HUDEP-2 (cell line): ENCODE measurements at regions not wholly inside any gene's neighbourhood (a gene's known extent, or its start where the extent isn't known, plus 50 kb on each side); places are given as distances from the start of the nearest gene placed in this dataset.
"Not testable (repeated sequence)": the region's sequence is repeated elsewhere in the genome, so short reads cannot be mapped to it uniquely, and the experiment has no call there.

Experiments
- DNase-seq, 76 experiments: peaks; one replicate each; lab custom pipeline; 2025; ENCODE audit not compliant: unreplicated experiment in 76 of 76; lab: John Stamatoyannopoulos, UW

DNA sequence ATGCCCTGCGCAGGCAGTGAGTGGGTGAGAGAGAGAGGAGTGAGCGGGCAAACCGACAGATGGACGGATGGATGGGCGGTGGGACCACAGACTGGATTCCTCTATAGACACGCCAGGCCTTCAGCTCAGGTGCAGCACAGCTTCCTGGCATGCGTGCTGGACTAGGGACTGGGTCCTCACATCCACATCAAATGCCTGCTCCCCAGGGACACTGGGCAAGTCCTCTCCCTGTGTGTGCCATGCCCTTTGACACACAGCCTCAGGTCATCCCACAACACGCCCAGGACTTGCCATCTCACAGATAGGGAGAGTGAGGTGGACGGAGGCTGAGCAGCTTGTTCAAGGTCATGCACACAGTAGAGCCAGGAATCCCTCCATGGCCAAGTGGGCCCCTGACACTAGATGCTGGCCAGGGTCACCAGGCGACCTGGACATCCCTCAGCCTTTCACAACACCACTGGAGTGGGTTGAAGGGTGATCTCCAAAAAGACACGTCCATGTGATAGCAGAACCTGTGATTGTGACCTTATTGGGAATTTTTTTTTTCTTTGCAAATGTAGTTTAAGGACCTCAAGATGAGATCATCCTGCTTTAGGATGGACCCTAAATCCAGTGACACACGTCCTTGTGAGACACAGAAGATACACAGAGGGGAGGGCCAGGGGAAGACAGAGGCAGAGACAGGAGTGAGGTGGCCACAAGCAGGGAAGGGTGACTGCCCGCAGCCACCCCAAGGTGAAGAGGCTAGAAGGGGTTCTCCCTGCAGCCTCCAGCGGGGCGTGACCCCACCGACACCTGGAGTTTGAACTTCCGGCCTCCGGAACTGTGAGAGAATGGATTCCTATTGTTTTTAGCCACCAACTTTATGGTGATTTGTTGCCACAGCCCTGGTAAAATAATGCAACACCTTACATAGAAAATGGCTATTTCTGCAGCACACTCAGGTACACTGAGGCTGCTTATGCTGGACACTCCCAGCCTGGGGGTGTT lies 155.0 kb upstream of the CHST15 start:
- no peak for DNase-seq

- DNase-seq = no peak
Measured at GRCh38 chr10:124245806-124246440, 152.5 kb upstream of the CHST15 start.

DNA sequence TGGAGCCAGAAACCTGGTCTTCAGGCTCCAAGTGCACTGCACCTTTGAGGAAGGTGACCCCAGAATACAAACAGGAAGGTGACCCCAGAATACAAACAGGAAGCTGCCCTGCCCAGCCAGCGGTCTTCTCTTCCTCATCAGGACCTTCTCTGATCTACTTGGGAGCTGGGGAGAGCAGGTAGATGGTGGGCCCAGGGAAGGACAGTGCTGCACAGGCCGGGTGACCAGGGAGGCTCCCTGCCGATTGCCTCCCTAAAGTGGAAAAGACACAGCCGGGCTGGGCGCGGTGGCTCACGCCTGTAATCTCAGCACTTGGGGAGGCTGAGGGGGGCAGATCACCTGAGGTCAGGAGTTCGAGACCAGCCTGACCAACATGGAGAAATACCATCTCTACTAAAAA lies 151.8 kb upstream of the CHST15 start:
- DNase-seq = no peak

- no peak for DNase-seq
Measured at GRCh38 chr10:124244256-124244877, 151.0 kb upstream of the CHST15 start.

DNA sequence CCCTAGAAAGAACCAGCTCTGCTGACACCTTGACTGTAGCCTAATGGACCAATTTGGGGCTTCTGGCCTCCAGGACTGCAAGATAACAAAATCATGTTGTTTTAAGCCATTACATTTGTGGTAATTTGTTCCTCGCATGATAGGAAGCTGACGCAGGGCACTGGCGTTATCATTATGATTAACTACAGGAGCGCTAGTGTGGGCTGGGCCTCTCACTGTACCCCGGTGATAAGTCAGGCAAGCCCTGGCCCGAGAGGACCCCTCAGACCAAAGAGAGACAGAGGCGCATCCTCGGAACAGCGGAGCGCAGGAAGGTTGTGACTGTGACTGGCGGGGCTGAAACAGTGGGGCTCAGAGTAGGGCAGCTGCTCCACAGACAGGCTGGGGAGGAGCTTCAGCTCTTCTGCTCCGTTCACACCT lies 150.3 kb upstream of the CHST15 start:
- no peak for DNase-seq

DNA sequence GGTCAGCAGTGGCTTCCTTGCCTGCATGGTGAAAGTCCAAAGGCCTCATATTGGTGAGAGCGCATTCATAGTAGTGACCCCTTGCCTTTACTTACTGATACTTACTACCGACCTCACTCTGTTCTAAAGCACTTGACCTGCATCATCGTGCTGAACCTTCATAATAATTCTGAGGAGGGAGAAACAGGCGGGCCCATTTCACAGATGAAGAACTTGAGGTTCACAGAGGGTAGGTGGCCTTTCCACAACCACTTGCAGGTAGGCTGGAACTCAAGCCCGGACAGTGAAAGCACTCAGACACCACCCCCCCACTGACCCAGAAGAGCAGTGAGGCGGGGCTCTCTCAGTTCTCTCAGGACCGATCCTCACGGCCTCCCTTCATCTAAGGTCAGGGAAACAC lies 149.4 kb upstream of the CHST15 start:
- DNase-seq = no peak

- no peak for DNase-seq
Measured at GRCh38 chr10:124242365-124242764, 149.0 kb upstream of the CHST15 start.

- DNase-seq = not testable (repeated sequence)
Measured at GRCh38 chr10:124241510-124241909, 148.1 kb upstream of the CHST15 start.

- DNase-seq = no peak
Measured at GRCh38 chr10:124240839-124241291, 147.5 kb upstream of the CHST15 start.

DNA sequence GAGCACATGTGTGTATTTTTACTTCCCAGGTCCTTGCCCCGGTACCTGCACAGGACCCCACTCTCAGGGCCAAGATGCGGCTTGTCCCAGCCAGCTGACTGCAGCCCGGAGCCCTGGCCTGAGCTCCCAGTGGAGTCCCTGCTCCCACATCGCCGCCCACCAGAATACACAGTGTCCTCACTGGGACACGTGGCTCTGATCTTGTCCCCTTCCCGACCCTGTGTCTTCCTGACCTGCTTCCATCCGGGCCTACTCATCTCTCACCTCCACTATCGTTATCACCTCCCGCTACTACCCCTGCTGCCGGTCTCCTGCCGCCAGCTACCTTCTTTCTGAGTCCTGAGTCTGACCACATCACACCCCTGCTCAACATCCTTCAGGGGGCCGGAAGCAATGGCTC lies 146.3 kb upstream of the CHST15 start:
- DNase-seq = no peak

DNA sequence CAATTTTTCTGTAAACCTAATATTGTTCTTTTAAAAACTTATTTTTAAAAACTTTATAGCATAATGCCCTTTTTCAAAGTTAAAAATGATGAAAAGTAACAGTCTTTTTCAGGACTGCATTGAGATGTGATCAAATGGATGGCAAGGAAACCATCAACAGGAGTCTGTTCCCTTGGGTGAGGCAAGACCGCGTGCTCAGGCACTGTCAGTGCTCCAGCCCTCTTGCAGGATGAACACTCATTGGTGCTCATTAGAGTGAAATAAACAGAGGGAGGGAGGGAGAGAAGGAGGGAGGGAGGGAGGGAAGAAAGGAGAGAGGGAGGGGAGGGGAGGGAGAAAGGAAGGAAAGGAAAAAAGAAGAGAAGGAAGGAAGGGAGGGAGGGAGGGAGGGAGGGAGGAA lies 145.7 kb upstream of the CHST15 start:
- DNase-seq = no peak

DNA sequence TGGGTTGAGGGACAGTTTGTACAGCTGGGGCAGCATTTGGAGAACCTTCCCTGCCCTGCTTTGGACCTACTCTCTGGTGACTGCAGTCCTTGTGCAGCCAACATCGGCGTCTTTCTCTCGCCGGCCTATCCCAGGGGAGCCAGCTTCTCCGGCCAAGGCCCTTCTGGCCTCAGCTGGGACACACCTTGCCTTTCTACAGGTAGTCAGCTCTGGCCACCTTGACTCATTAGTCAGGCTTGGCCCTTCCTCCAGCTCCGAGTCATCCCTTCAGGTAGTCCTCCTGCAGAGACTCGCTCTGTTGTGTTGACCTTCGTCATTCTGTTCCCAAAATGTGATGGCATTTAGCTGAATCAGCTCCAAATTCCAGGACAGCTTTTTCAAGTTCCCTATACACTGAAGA lies 145.0 kb upstream of the CHST15 start:
- no peak for DNase-seq

GRCh38 chr10:124237282-124237961 lies 144.0 kb upstream of the CHST15 start:
- no peak for DNase-seq

- DNase-seq = no peak
Measured at GRCh38 chr10:124236816-124237215, 143.4 kb upstream of the CHST15 start.

DNA sequence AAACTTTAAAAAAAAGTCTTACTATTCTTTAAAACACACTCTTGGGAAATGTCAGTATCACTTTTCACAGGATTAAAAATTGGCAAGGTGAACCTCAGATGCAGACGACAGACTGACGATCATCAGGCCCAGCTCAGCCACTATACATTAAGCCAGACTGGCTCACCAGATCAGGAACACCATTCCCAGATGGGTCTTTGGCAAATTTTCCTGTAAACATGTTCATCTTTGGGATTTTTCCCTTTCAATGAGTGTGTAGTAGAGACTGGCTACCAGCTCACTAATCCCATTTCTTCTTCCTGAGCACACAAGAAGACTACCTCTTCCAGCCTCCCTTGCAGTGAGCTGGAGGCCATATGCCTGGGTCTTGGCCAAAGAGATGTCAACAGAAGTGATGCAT lies 142.7 kb upstream of the CHST15 start:
- DNase-seq = no peak

DNA sequence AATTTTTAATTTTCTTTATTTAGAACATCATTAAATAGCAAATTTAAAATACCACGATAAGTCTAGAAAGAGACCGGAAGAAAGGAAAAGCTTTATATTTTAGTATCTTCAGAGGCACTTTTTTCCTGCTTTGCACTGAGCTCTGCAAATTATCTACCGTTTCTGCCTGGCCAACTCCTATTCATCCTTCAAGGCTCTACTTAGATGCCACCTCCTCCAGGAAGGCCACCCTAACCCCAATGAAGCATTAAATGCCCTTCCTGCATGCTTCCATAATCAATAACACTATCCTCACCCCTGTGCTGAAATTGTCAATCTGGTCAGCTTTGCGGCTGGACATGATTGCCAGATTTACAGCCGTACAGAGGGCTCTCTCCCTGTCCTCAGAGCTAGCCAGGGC lies 141.8 kb upstream of the CHST15 start:
- DNase-seq = no peak

DNA sequence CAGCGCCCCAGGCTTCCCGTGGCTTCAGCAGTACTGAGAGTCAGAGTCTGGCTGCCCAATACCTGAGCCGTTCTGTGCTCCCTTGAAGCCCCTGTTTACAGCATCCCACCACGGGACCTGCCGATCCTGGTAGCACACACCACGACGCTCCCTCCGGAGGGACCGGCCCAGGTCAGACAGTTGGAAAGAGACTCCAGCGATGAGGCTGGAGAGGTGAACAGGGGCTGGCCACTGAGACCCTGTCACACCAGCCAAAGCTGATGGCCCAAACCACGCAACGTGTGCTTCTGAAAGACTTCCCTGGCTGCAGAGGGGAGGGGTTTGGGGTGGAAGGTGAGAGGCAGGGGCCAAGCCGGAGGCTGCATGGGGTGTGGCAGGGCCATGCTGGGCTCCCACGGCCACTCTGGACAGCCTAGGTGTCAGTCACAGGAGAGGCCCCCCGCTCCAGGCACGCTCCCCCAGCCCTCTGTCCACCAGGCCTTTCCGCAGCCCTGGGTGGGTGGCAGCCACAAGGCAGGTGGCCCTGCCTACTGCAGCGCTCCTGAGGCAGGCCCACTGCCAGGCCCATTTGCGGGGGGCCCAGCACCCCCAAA lies 140.2 kb upstream of the CHST15 start:
- no peak for DNase-seq

DNA sequence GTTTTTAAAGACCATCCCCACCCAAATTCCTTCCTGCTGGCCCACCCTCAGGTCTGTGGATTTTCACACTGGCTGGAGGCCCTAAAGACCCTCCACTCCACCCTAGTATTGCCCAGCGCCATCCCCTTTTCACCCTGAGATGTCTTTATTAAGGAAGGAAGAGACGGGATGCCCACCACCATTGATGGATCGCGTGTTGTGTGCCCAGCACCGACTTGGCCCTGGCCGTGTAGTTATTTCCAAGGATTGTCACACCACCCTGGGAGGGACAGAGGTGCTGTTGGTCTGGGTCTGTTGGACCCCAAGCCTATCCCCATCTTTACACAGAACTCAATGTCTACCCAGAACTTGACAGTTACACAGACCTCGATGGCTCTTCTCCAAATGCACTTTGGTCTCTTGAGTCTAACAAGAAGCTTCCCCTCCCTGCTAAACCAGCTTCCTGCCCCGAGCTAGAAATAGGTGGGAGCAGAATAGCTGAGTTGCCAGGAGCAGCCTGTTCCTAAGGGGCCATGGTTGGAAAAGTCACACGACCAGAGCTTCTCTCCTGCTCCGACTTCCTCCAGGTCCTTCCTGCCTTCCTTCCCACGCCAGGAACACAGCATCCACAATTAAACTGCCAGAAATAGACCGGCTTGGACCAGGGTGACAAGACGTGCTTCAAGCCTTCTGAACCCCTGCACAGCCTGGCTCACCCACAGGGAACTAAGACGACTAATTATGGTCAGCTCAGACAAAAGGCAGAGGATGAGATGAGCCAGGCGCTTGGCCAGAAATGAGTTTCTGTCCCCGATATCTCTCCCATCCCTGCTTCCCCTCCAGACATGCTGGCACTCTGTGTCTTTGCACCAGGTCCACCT lies 139.5 kb upstream of the CHST15 start:
- DNase-seq = no peak
